HG03175 (cell line): ENCODE measurements at regions not wholly inside any gene's neighbourhood (a gene's known extent, or its start where the extent isn't known, plus 50 kb on each side); places are given as distances from the start of the nearest gene placed in this dataset.

Source experiments
- ATAC-seq: cut with Tn5 transposase; IDR thresholded peaks from one replicate; pipeline ENCODE4 v1.9.1; 2021; ENCODE audit warnings: mild to moderate bottlenecking, moderate library complexity; ENCODE audit not compliant: unreplicated experiment

GRCh38 chr2:120401275-120402066, 55.5 kb downstream of the INHBB start:
- no peak for ATAC-seq

- no peak for ATAC-seq
Observed at GRCh38 chr2:120402067-120402433, 56.1 kb downstream of the INHBB start.

- ATAC-seq, result no peak
Observed at GRCh38 chr2:120402508-120402907, 56.6 kb downstream of the INHBB start.

- ATAC-seq, result no peak
Observed at GRCh38 chr2:120403261-120403660, 57.3 kb downstream of the INHBB start.

GRCh38 chr2:120403676-120404075, 57.7 kb downstream of the INHBB start:
- no peak for ATAC-seq

GRCh38 chr2:120404274-120404673, 58.3 kb downstream of the INHBB start:
- ATAC-seq, result no peak

- no peak for ATAC-seq
Observed at GRCh38 chr2:120404941-120405758, 59.2 kb downstream of the INHBB start.

GRCh38 chr2:120405759-120406099, 59.8 kb downstream of the INHBB start:
- ATAC-seq, result no peak

- ATAC-seq, result no peak
Observed at GRCh38 chr2:120406566-120406965, 60.6 kb downstream of the INHBB start.

GRCh38 chr2:120410487-120410886, 64.6 kb downstream of the INHBB start:
- ATAC-seq, result no peak

GRCh38 chr2:120415060-120415459, 69.1 kb downstream of the INHBB start:
- no peak for ATAC-seq

GRCh38 chr2:120415728-120416509, 70.0 kb downstream of the INHBB start:
- no peak for ATAC-seq

- no peak for ATAC-seq
Observed at GRCh38 chr2:120418174-120418787, 72.3 kb downstream of the INHBB start.

GRCh38 chr2:120419073-120419472, 73.1 kb downstream of the INHBB start:
- no peak for ATAC-seq

- ATAC-seq, result no peak
Observed at GRCh38 chr2:120419955-120420354, 74.0 kb downstream of the INHBB start.

- ATAC-seq, result no peak
Observed at GRCh38 chr2:120421126-120421829, 75.3 kb downstream of the INHBB start.

GRCh38 chr2:120421830-120422175, 75.9 kb downstream of the INHBB start:
- no peak for ATAC-seq

- no peak for ATAC-seq
Observed at GRCh38 chr2:120422465-120423160, 76.7 kb downstream of the INHBB start.

GRCh38 chr2:120423167-120423943, 77.4 kb downstream of the INHBB start:
- no peak for ATAC-seq
